GM23338 (cell line): ENCODE measurements at regions not wholly inside any gene's neighbourhood (a gene's known extent, or its start where the extent isn't known, plus 50 kb on each side); places are given as distances from the start of the nearest gene placed in this dataset.

Source experiments
- CREB1 ChIP-seq: fragments of 250-450 bp; sonication (Bioruptor Pico); IDR thresholded peaks from 2 replicates; pipeline ENCODE4 v1.5.0; 2020; ENCODE audit warnings: low read depth, mild to moderate bottlenecking, moderate library complexity
- CTCF ChIP-seq, 2 experiments: fragments of 200-600 bp in 1 of 2; sonication (generic) in 1 of 2; conservative IDR thresholded peaks; 2 replicates each; pipeline versions ENCODE4 v1.5.1 to v1.6.1; 2016 to 2017; ENCODE audit warnings: antibody characterized with exemption in 2 of 2, low read depth in 2 of 2, mild to moderate bottlenecking in 2 of 2, moderate library complexity in 1 of 2
- EZH2 ChIP-seq: fragments of 200-600 bp; sonication (generic); IDR thresholded peaks from one replicate; pipeline ENCODE4 v1.8.0; 2017; ENCODE audit warnings: antibody characterized with exemption, mild to moderate bottlenecking, low read depth; ENCODE audit not compliant: unreplicated experiment
- EZH2phosphoT487 ChIP-seq: fragments of 200-600 bp; sonication (generic); IDR thresholded peaks from one replicate; pipeline ENCODE4 v1.8.1; 2018; ENCODE audit warnings: antibody characterized with exemption; ENCODE audit not compliant: unreplicated experiment
- NANOG ChIP-seq: IDR thresholded peaks from 2 replicates; pipeline ENCODE4 v1.6.1; 2016; ENCODE audit warnings: antibody characterized with exemption, borderline replicate concordance
- POLR2AphosphoS5 ChIP-seq: IDR thresholded peaks from 2 replicates; pipeline ENCODE4 v1.6.1; 2016; ENCODE audit warnings: antibody characterized with exemption, low read depth
- REST ChIP-seq: IDR thresholded peaks from one replicate; pipeline ENCODE4 v1.6.1; 2018; ENCODE audit warnings: antibody characterized with exemption; ENCODE audit not compliant: unreplicated experiment
- ZNF114 ChIP-seq: fragments of 250-450 bp; sonication (Bioruptor Pico); IDR thresholded peaks from 2 replicates; pipeline ENCODE4 v1.5.0; 2020; ENCODE audit warnings: mild to moderate bottlenecking, moderate library complexity
- TF ChIP-seq, protein P1 (sequence below): IDR thresholded peaks from 2 replicates; pipeline ENCODE4 v1.6.1; 2016; ENCODE audit warnings: antibody characterized with exemption

DNA sequence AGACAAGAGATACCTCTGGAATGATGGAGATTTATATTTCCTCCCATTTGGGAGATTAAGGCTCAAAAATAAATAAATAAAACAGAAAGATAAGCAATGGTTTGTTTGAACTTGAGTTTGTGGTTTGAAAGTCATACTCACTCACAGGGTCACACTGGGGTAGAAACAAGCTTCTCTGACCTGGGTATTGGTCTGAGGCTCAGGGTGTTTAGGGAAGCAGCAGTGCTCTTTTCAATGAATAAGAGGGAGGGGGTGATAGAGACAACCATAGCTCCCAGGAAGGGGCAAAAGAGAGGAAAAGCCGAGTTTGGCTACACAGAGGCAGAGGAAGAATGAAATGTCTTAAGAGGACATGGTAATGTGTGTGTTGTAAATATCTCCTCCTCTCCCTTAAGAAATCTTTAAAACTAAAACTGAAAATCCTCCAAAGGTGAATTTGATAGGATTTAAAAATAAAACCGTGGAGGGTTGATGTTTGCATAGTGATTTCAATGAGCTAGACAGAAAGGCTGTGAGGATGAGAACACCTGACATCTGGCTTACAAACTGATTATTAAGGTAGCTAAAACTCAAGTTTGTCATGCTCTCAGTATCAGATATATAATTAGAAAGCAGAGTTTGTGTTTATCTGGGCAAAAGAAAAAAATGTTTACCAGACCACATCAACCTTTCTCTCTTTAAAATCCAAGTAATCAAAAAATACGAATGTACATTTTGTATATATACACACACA is 159.9 kb upstream of the TMEFF2 start:
- TF ChIP-seq, protein P1, sequence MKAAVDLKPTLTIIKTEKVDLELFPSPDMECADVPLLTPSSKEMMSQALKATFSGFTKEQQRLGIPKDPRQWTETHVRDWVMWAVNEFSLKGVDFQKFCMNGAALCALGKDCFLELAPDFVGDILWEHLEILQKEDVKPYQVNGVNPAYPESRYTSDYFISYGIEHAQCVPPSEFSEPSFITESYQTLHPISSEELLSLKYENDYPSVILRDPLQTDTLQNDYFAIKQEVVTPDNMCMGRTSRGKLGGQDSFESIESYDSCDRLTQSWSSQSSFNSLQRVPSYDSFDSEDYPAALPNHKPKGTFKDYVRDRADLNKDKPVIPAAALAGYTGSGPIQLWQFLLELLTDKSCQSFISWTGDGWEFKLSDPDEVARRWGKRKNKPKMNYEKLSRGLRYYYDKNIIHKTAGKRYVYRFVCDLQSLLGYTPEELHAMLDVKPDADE = no peak
- TF ChIP-seq EZH2 (no peak), CTCF (conservative IDR thresholded peaks at IDR 0.05; ENCODE audit: low read depth in 2 of 2) (no peak), CREB1 (CRISPR knock-in tag) (no peak), NANOG (no peak), EZH2phosphoT487 (no peak), ZNF114 (no peak), POLR2AphosphoS5 (no peak), REST (no peak)
